ENCODE measurements at regions not wholly inside any gene's neighbourhood (a gene's known extent, or its start where the extent isn't known, plus 50 kb on each side); places are given as distances from the start of the nearest gene placed in this dataset.

- no peak overlapping the region for H3K4me3 Mint-ChIP-seq
- peaks cover 2% of the 10 kb centered on the region for H3K9me3 Mint-ChIP-seq (ENCODE audit: low read depth)
- DNase-seq (no peak), ATAC-seq (no peak)
- no peaks in the 10 kb centered on the region for H3K27me3 Mint-ChIP-seq
- H3K36me3 Mint-ChIP-seq = no peaks in the 10 kb centered on the region
- CTCF ChIA-PET = no interaction called here
- H3K27ac Mint-ChIP-seq = no peak overlapping the region
- H3K4me1 Mint-ChIP-seq = no peaks in the 10 kb centered on the region
Observed at GRCh38 chr2:82896117-82896516, 1563.0 kb downstream of the SUCLG1 start.

- Mint-ChIP-seq H3K9me3 (ENCODE audit: low read depth) (no peaks in the 10 kb centered on the region), H3K4me3 (no peak overlapping the region), H3K27ac (no peak overlapping the region), H3K4me1 (no peaks in the 10 kb centered on the region), H3K36me3 (no peaks in the 10 kb centered on the region), H3K27me3 (no peaks in the 10 kb centered on the region)
- DNase-seq = no peak
- CTCF ChIA-PET = no interaction called here
- ATAC-seq = no peak
Observed at GRCh38 chr2:82893190-82893589, 1565.9 kb downstream of the SUCLG1 start.

GRCh38 chr2:82879803-82880202, 1579.3 kb downstream of the SUCLG1 start:
- DNase-seq (no peak), ATAC-seq (no peak)
- no peaks in the 10 kb centered on the region for H3K27me3 Mint-ChIP-seq
- H3K36me3 Mint-ChIP-seq = no peaks in the 10 kb centered on the region
- no peak overlapping the region for H3K27ac Mint-ChIP-seq
- no peak overlapping the region for H3K4me3 Mint-ChIP-seq
- no peaks in the 10 kb centered on the region for H3K4me1 Mint-ChIP-seq
- CTCF ChIA-PET = no interaction called here
- peaks cover 15% of the 10 kb centered on the region for H3K9me3 Mint-ChIP-seq (ENCODE audit: low read depth)

- no peak overlapping the region for H3K4me3 Mint-ChIP-seq
- ATAC-seq (no peak), DNase-seq (no peak)
- no peaks in the 10 kb centered on the region for H3K36me3 Mint-ChIP-seq
- no peaks in the 10 kb centered on the region for H3K4me1 Mint-ChIP-seq
- CTCF ChIA-PET = no interaction called here
- H3K9me3 Mint-ChIP-seq (ENCODE audit: low read depth) = peaks cover 13% of the 10 kb centered on the region
- no peaks in the 10 kb centered on the region for H3K27me3 Mint-ChIP-seq
- no peak overlapping the region for H3K27ac Mint-ChIP-seq
Observed at GRCh38 chr2:82875858-82876257, 1583.2 kb downstream of the SUCLG1 start.

- Mint-ChIP-seq H3K27ac (no peak overlapping the region), H3K4me3 (no peak overlapping the region), H3K4me1 (no peaks in the 10 kb centered on the region), H3K9me3 (ENCODE audit: low read depth) (peaks cover 6% of the 10 kb centered on the region), H3K36me3 (no peaks in the 10 kb centered on the region), H3K27me3 (no peaks in the 10 kb centered on the region)
- DNase-seq = no peak
- ATAC-seq = no peak
- CTCF ChIA-PET = no interaction called here
Observed at GRCh38 chr2:82857967-82858366, 1601.1 kb downstream of the SUCLG1 start.

- no peaks in the 10 kb centered on the region for H3K4me1 Mint-ChIP-seq
- no peak overlapping the region for H3K4me3 Mint-ChIP-seq
- peaks cover 4% of the 10 kb centered on the region for H3K9me3 Mint-ChIP-seq (ENCODE audit: low read depth)
- CTCF ChIA-PET = no interaction called here
- no peak for DNase-seq
- H3K36me3 Mint-ChIP-seq = no peaks in the 10 kb centered on the region
- no peak overlapping the region for H3K27ac Mint-ChIP-seq
- ATAC-seq = no peak
- H3K27me3 Mint-ChIP-seq = no peaks in the 10 kb centered on the region
Observed at GRCh38 chr2:82853299-82853698, 1605.8 kb downstream of the SUCLG1 start.

GRCh38 chr2:82852787-82853186, 1606.3 kb downstream of the SUCLG1 start:
- peaks cover 4% of the 10 kb centered on the region for H3K9me3 Mint-ChIP-seq (ENCODE audit: low read depth)
- H3K4me3 Mint-ChIP-seq = no peak overlapping the region
- no peaks in the 10 kb centered on the region for H3K4me1 Mint-ChIP-seq
- no peak overlapping the region for H3K27ac Mint-ChIP-seq
- CTCF ChIA-PET = no interaction called here
- H3K27me3 Mint-ChIP-seq = no peaks in the 10 kb centered on the region
- DNase-seq (no peak), ATAC-seq (no peak)
- H3K36me3 Mint-ChIP-seq = no peaks in the 10 kb centered on the region

GRCh38 chr2:82848285-82848684, 1610.8 kb downstream of the SUCLG1 start:
- no peaks in the 10 kb centered on the region for H3K27me3 Mint-ChIP-seq
- no peaks in the 10 kb centered on the region for H3K4me1 Mint-ChIP-seq
- no peak overlapping the region for H3K27ac Mint-ChIP-seq
- DNase-seq (no peak), ATAC-seq (no peak)
- peaks cover 3% of the 10 kb centered on the region for H3K9me3 Mint-ChIP-seq (ENCODE audit: low read depth)
- H3K4me3 Mint-ChIP-seq = no peak overlapping the region
- H3K36me3 Mint-ChIP-seq = no peaks in the 10 kb centered on the region
- CTCF ChIA-PET = no interaction called here

- Mint-ChIP-seq H3K27me3 (no peaks in the 10 kb centered on the region), H3K27ac (no peak overlapping the region), H3K36me3 (no peaks in the 10 kb centered on the region), H3K4me1 (no peaks in the 10 kb centered on the region), H3K4me3 (no peak overlapping the region), H3K9me3 (ENCODE audit: low read depth) (peaks cover 2% of the 10 kb centered on the region)
- CTCF ChIA-PET = no interaction called here
- no peak for ATAC-seq
- no peak for DNase-seq
Observed at GRCh38 chr2:82839036-82839435, 1620.0 kb downstream of the SUCLG1 start.

GRCh38 chr2:82837588-82838304, 1621.3 kb downstream of the SUCLG1 start:
- ATAC-seq (no peak), DNase-seq (no peak)
- CTCF ChIA-PET = no interaction called here
- Mint-ChIP-seq H3K4me1 (no peaks in the 10 kb centered on the region), H3K36me3 (no peaks in the 10 kb centered on the region), H3K9me3 (ENCODE audit: low read depth) (peaks cover 2% of the 10 kb centered on the region), H3K4me3 (no peak overlapping the region), H3K27ac (no peak overlapping the region), H3K27me3 (no peaks in the 10 kb centered on the region)

GRCh38 chr2:82834893-82835292, 1624.2 kb downstream of the SUCLG1 start:
- peaks cover 2% of the 10 kb centered on the region for H3K9me3 Mint-ChIP-seq (ENCODE audit: low read depth)
- no peaks in the 10 kb centered on the region for H3K36me3 Mint-ChIP-seq
- no peaks in the 10 kb centered on the region for H3K27me3 Mint-ChIP-seq
- no peak for DNase-seq
- CTCF ChIA-PET = no interaction called here
- H3K4me3 Mint-ChIP-seq = no peak overlapping the region
- H3K4me1 Mint-ChIP-seq = no peaks in the 10 kb centered on the region
- H3K27ac Mint-ChIP-seq = no peak overlapping the region
- ATAC-seq = no peak

GRCh38 chr2:82827426-82827825, 1631.7 kb downstream of the SUCLG1 start:
- Mint-ChIP-seq H3K4me3 (no peak overlapping the region), H3K9me3 (ENCODE audit: low read depth) (peaks cover 5% of the 10 kb centered on the region), H3K36me3 (no peaks in the 10 kb centered on the region), H3K27ac (no peak overlapping the region), H3K27me3 (no peaks in the 10 kb centered on the region), H3K4me1 (no peaks in the 10 kb centered on the region)
- ATAC-seq (no peak), DNase-seq (no peak)
- CTCF ChIA-PET = no interaction called here

- H3K4me3 Mint-ChIP-seq = no peak overlapping the region
- CTCF ChIA-PET = no interaction called here
- H3K36me3 Mint-ChIP-seq = no peaks in the 10 kb centered on the region
- no peaks in the 10 kb centered on the region for H3K4me1 Mint-ChIP-seq
- H3K27me3 Mint-ChIP-seq = no peaks in the 10 kb centered on the region
- H3K9me3 Mint-ChIP-seq (ENCODE audit: low read depth) = peaks cover 5% of the 10 kb centered on the region
- no peak for ATAC-seq
- DNase-seq = no peak
- no peak overlapping the region for H3K27ac Mint-ChIP-seq
Observed at GRCh38 chr2:82826437-82826836, 1632.6 kb downstream of the SUCLG1 start.

GRCh38 chr2:82825410-82826090, 1633.5 kb downstream of the SUCLG1 start:
- Mint-ChIP-seq H3K4me3 (no peak overlapping the region), H3K9me3 (ENCODE audit: low read depth) (peaks cover 5% of the 10 kb centered on the region), H3K4me1 (no peaks in the 10 kb centered on the region), H3K36me3 (no peaks in the 10 kb centered on the region), H3K27ac (no peak overlapping the region), H3K27me3 (no peaks in the 10 kb centered on the region)
- no peak for DNase-seq
- CTCF ChIA-PET = no interaction called here
- no peak for ATAC-seq

Data from activated CD8-positive, alpha-beta memory T cell treated with anti-CD3 and anti-CD28 coated beads, Interleukin-2, amount 10 ng/mL, durations not matched to agents 7 days and 5 days (primary cell).